Loucy (cell line): ENCODE measurements at regions not wholly inside any gene's neighbourhood (a gene's known extent, or its start where the extent isn't known, plus 50 kb on each side); places are given as distances from the start of the nearest gene placed in this dataset.

Experiments
- H2AFZ ChIP-seq: fragments of 200-600 bp; sonication (generic); 2 replicates; pipeline ENCODE4 v1.6.0; 2016; ENCODE audit warnings: antibody characterized with exemption, mild to moderate bottlenecking, low read length, moderate library complexity
- H3F3A ChIP-seq: fragments of 200-600 bp; 2 replicates; pipeline ENCODE4 v1.6.0; 2016; ENCODE audit warnings: antibody characterized with exemption, low read depth, mild to moderate bottlenecking
- H3K27me3 ChIP-seq: fragments of 200-600 bp; sonication (generic); 2 replicates; pipeline ENCODE4 v1.6.1; 2014; ENCODE audit warnings: low read length, mild to moderate bottlenecking; ENCODE audit not compliant: insufficient read depth, poor library complexity, severe bottlenecking
- H3K36me3 ChIP-seq: fragments of 200-600 bp; sonication (generic); 2 replicates; pipeline ENCODE4 v1.6.1; 2016; ENCODE audit warnings: low read length; ENCODE audit not compliant: insufficient read depth
- H3K4me1 ChIP-seq: fragments of 200-600 bp; sonication (generic); 2 replicates; pipeline ENCODE4 v1.5.1; 2014; ENCODE audit warnings: low read length, mild to moderate bottlenecking; ENCODE audit not compliant: insufficient read depth, poor library complexity, severe bottlenecking
- H3K4me2 ChIP-seq: fragments of 200-600 bp; sonication (generic); 2 replicates; pipeline ENCODE4 v1.6.0; 2014; ENCODE audit warnings: antibody characterized with exemption, low read length, low read depth, mild to moderate bottlenecking; ENCODE audit not compliant: poor library complexity, severe bottlenecking
- H3K4me3 ChIP-seq: fragments of 200-600 bp; sonication (generic); 2 replicates; pipeline ENCODE4 v1.5.1; 2014; ENCODE audit warnings: low read length, mild to moderate bottlenecking, mixed read lengths; ENCODE audit not compliant: poor library complexity, severe bottlenecking
- H3K79me2 ChIP-seq: fragments of 200-600 bp; sonication (generic); 2 replicates; pipeline ENCODE4 v1.6.1; 2014; ENCODE audit warnings: low read length; ENCODE audit not compliant: insufficient read depth
- H3K9ac ChIP-seq: fragments of 200-600 bp; sonication (generic); 2 replicates; pipeline ENCODE4 v1.6.0; 2014; ENCODE audit warnings: mild to moderate bottlenecking, low read depth, low read length, moderate library complexity; ENCODE audit not compliant: poor library complexity, severe bottlenecking
- H3K9me2 ChIP-seq: fragments of 200-600 bp; sonication (generic); replicated peaks from 2 replicates; pipeline ENCODE4 v1.6.1; 2016; ENCODE audit warnings: low read depth, low read length, mixed read lengths
- H3K9me3 ChIP-seq: fragments of 200-600 bp; sonication (generic); 2 replicates; pipeline ENCODE4 v1.6.1; 2014; ENCODE audit warnings: mild to moderate bottlenecking, antibody characterized with exemption, low read length, low read depth; ENCODE audit not compliant: insufficient read depth
- H4K20me1 ChIP-seq: fragments of 200-600 bp; sonication (generic); 2 replicates; pipeline ENCODE4 v1.6.0; 2014; ENCODE audit warnings: antibody characterized with exemption, low read length, mild to moderate bottlenecking; ENCODE audit not compliant: insufficient read depth, poor library complexity, severe bottlenecking
- EZH2phosphoT487 ChIP-seq: fragments of 200-600 bp; IDR thresholded peaks from 2 replicates; pipeline ENCODE4 v1.6.1; 2018; ENCODE audit warnings: antibody characterized with exemption, mild to moderate bottlenecking, moderate library complexity, borderline replicate concordance
- TF ChIP-seq, protein P1 (sequence below): fragments of 200-600 bp; sonication (generic); conservative IDR thresholded peaks from 2 replicates; pipeline ENCODE4 v1.5.1; 2014; ENCODE audit warnings: mild to moderate bottlenecking, antibody characterized with exemption, low read length

DNA sequence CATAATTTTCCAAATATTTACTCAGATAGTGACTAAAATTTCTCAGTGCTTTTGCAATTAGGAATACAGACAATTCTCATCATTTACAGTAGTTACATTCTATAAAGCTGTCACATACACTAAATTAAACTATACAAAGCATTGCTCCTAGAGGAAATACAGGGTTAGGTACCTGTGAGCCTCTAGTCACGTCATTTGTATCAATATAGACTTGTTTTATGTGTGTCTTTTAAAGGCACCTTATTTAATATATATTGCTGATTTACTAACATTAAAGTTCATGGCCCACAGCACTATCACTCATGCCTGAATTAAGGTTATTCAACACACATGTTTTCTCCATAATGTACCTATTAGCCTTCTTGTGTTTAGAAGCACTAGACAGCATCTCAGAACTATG lies 78.7 kb downstream of the PABPC4L start:
- H3K4me1 ChIP-seq = no peaks in the 10 kb centered on the region
- no peaks in the 10 kb centered on the region for H4K20me1 ChIP-seq
- no peaks in the 10 kb centered on the region for H3K9me2 ChIP-seq
- H3K36me3 ChIP-seq = no peaks in the 10 kb centered on the region
- no peak overlapping the region for H3K4me2 ChIP-seq
- no peaks in the 10 kb centered on the region for H3K27me3 ChIP-seq
- no peak overlapping the region for H2AFZ ChIP-seq
- H3K9ac ChIP-seq = no peak overlapping the region
- H3K9me3 ChIP-seq = no peaks in the 10 kb centered on the region
- no peaks in the 10 kb centered on the region for H3F3A ChIP-seq
- no peaks in the 10 kb centered on the region for H3K79me2 ChIP-seq
- H3K4me3 ChIP-seq = no peak overlapping the region
- no peak for TF ChIP-seq EZH2phosphoT487
- TF ChIP-seq, protein P1, sequence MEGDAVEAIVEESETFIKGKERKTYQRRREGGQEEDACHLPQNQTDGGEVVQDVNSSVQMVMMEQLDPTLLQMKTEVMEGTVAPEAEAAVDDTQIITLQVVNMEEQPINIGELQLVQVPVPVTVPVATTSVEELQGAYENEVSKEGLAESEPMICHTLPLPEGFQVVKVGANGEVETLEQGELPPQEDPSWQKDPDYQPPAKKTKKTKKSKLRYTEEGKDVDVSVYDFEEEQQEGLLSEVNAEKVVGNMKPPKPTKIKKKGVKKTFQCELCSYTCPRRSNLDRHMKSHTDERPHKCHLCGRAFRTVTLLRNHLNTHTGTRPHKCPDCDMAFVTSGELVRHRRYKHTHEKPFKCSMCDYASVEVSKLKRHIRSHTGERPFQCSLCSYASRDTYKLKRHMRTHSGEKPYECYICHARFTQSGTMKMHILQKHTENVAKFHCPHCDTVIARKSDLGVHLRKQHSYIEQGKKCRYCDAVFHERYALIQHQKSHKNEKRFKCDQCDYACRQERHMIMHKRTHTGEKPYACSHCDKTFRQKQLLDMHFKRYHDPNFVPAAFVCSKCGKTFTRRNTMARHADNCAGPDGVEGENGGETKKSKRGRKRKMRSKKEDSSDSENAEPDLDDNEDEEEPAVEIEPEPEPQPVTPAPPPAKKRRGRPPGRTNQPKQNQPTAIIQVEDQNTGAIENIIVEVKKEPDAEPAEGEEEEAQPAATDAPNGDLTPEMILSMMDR = no peak

DNA sequence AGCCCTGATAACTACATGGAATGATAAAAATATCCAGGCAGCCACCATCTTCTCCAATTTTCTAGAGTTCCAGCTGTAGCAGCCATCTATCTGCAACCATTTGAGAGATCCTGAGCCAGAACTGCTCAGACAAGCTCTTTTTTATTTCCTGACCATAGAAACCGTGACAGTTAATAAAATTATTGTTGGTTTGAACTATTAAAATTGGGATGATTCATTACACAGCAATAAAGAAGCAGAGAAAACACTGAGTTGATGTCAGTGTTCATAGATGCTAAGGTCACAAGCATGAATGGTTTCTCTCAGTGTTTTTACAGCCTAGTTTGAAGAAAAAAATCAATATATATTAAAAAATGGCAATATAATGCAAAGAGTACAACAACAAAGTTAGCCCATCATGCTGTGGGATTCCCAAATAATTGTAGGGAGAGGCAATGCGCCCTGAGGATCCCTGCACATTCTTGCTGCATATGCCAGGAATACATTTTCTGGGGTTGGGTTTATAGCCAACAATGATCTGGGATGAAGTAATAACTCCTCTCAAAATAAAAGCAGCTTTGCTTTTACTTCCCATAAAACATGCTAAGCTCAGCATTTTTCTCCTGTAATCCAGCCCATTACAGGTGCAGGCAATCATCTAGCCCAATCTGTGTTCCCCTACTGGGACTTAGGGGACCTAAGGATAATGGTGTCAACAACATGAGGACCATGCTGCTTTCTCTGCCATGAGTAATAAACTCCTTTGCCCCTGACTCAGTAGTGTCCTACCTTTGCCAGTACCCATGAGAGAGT lies 84.0 kb downstream of the PABPC4L start:
- Histone ChIP-seq H3K9me3 (no peaks in the 10 kb centered on the region), H3F3A (no peaks in the 10 kb centered on the region), H3K4me3 (no peak overlapping the region), H3K4me1 (no peaks in the 10 kb centered on the region), H4K20me1 (no peaks in the 10 kb centered on the region), H3K9me2 (no peaks in the 10 kb centered on the region), H2AFZ (no peak overlapping the region), H3K9ac (no peak overlapping the region), H3K79me2 (no peaks in the 10 kb centered on the region), H3K36me3 (no peaks in the 10 kb centered on the region), H3K27me3 (no peaks in the 10 kb centered on the region), H3K4me2 (no peak overlapping the region)
- no peak for TF ChIP-seq EZH2phosphoT487
- TF ChIP-seq, protein P1 = no peak

DNA sequence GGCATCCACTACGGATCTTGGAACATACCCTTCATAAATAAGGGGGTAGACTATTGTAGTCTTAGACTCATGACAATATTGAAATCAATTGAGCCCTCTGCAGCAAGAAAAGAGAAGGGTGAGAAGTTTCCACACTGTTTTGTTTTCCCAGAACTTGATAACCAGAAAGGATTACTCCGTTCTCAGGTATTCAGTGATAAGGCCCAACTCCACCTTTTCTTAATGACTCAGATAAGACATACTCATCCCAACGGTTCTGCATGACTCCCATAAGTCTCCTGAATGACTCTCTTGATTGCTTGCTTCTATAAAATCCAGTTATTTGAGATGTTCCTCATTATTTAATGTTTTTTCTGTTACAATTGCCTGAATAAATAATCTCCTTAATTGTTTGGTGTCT lies 111.7 kb downstream of the PABPC4L start:
- H3K4me3 ChIP-seq = no peak overlapping the region
- no peaks in the 10 kb centered on the region for H3K27me3 ChIP-seq
- H3K9me2 ChIP-seq = no peaks in the 10 kb centered on the region
- H3K4me1 ChIP-seq = no peaks in the 10 kb centered on the region
- no peaks in the 10 kb centered on the region for H3K9me3 ChIP-seq
- H3F3A ChIP-seq = no peaks in the 10 kb centered on the region
- H3K36me3 ChIP-seq = no peaks in the 10 kb centered on the region
- H3K4me2 ChIP-seq = no peak overlapping the region
- H3K9ac ChIP-seq = no peak overlapping the region
- H2AFZ ChIP-seq = no peak overlapping the region
- no peak for TF ChIP-seq EZH2phosphoT487
- TF ChIP-seq, protein P1 = no peak
- no peaks in the 10 kb centered on the region for H3K79me2 ChIP-seq
- no peaks in the 10 kb centered on the region for H4K20me1 ChIP-seq
